NCI-H748 treated with DMSO at 0.1 percent for 48 hours (cell line): ENCODE measurements at regions not wholly inside any gene's neighbourhood (a gene's known extent, or its start where the extent isn't known, plus 50 kb on each side); places are given as distances from the start of the nearest gene placed in this dataset.
A peak's percentile ranks its signal among the peaks of the same experiment; 100 is the strongest.

ENCODE experiments used
- DNase-seq: peaks from one replicate; lab custom pipeline; 2025; lab: John Stamatoyannopoulos, UW

DNA sequence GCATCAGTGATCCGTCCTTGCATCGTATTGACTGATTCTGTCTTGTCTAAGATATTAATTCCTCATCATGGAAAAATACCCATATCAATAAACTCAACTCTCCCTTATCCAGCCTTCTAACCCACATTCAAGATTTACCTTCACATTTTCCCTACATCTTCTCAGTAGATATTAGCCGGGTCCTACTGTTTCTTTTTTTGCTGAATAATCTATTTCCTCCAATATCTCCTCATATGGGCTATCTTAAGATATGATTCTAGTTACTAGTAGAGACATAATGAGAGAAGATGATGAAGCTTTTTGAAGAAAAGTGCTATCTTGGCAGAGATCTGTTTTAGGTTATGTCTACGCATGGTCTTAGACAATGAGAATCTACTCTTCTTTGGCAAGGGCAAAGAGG, 785.8 kb downstream of the BRINP1 start:
- no peak for DNase-seq

DNA sequence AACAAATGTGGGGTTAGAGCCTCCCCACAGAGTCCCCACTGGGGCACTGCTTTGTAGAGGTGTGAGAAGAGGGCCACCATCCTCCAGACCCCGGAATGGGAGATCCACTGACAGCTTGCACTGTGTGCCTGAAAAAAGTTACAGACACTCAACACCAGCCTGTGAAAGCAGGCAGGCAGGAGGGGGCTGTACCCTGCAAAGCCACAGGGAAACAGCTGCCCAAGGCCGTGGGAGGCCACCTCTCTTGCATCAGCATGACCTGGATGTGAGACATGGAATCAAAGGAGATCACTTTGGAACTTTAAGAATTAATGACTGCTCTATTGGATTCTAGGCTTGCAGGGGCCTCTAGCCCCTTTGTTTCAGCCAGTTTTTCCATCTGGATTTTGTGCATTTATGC, 782.3 kb downstream of the BRINP1 start:
- no peak for DNase-seq

DNA sequence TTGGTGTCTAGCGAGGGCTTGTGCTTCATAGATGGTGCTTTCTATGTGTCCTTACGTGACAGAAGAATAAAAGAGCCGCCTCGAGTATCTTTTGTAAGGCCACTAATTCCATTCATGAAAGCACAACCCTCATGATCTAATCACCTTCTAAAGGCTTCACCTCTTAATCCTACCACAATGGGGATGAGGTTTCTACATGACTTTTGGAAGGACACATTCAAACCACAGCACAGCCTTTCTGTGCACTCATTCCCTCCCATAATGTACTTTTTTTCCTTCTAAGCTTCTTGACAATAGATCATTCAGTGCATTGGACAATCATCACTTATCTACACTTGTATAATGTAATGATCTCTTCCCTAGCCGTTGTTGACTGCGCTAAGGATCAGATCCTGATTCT, 774.8 kb downstream of the BRINP1 start:
- DNase-seq: no peak

DNA sequence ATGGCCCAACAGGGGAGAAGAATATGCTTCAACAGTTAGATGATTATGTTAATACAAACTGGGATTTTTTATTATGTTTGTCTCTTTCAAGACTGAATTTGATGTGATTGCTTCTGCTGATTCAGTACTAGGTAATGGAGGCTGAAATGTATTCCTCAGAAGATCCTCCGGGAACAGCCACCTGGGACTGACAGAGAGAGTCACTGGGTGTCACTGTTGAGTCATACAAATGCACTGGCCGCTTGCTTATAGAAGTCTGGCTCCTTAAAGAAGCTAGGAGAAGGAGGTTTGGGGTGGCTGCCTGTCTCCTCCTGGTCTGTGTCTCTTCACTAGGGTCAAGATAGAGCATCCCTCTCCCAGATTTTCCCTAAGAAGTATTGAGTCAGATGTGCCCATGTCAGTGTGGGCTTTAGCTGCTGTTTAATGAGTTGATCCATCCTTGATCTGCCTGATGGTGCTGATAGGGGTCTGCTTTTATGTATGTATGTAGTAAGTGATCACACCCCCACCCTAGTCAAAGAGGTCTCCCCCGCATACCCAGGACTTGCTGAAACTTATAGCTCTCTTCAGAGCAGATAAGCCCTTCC, 773.4 kb downstream of the BRINP1 start:
- DNase-seq: peak; percentile 92

DNA sequence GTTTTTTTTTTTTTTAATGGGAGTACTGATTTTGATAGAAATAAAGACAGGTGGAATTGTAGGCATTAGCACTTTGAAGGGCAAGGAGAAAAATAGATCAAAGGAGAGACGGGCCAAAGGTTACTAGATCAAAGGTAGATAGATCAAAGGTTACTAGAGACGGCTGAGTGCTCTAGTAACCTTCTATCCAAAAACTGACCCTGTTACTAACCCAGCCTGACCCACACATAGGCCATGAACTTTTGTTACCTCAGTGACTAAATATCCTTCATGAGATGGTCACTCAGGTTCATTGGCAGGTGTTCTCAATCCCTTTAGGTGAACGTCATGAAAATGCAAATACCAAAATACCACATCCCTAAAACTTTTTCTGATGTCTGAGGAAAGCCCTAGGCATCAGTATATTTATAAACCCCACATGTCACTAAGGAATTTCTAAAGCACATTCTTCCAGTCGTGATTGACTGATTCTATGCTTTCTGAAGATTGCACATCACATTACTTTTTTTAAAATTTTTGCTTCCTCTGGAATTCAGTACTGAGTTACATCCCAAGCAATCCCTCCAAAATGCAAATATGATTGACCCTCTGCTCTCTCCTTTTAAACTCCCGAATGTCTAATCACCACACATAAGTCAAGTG, 772.7 kb downstream of the BRINP1 start:
- DNase-seq: no peak

DNA sequence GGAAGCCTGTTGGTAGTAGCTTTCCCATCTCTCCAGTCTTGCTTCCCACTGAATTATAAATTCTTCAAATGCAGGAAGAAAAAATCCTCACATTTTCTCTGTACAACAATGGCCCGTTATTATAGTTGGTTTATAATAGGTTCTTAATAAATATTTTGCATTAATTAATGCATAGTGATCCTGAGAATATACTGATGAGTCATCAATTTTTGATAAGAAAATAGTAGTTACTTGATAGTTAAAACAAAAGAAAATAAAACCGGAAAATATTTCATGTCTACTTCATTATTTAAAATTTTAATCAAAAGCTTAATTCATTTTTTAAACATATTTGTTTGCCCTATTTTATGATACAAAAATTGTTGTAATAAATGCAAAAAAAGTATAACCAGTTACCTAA, 762.6 kb downstream of the BRINP1 start:
- no peak for DNase-seq

DNA sequence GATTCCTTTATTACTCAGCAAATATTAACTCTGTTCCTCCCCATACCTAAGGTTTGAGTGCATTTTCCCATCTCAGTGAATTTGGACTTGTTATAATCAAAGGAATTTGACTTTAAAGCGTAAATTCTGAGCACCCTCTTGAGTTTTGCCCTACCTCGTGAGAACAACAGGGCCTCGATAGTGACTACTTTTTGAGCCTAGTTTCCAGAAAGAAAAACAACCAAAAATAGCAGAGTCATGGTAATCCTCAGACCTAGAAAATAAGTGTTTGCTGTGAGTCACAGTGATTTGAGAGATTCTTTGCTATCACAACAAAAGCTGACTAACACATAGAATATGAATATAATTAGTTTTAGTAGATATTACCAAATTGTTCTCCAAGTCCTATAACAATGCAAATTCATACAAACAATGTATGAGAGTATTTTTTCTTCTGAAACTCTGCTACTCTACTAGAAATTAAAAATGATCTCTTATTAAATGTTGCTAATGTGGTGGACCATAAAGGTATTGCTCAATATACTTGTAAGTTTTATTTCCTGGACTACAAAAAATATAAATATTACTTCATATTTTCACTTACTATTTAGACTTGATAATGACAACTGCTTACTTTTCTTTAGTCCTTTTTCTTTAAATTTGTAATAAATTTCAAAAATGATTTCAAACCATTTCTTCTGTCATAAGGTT, 759.7 kb downstream of the BRINP1 start:
- no peak for DNase-seq

DNA sequence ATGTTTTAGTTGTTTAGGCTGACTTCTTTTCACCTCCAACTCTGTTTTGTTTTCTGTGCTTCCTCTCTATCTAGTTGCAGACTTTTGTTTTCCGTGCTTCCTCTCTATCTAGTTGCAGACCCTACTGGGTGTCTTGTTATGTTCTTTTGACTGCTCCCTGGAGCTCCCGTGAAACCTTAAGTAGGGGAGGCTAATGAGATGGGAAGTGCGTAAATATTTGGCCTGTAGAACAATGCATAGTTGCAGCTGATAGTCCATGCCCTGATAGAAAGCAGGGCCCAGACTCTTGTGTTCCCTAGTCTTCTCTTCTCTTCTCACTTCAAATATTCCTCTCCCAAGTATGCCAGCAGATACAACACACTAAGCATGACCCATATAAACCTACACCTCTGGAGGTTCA, 757.0 kb downstream of the BRINP1 start:
- DNase-seq: no peak

DNA sequence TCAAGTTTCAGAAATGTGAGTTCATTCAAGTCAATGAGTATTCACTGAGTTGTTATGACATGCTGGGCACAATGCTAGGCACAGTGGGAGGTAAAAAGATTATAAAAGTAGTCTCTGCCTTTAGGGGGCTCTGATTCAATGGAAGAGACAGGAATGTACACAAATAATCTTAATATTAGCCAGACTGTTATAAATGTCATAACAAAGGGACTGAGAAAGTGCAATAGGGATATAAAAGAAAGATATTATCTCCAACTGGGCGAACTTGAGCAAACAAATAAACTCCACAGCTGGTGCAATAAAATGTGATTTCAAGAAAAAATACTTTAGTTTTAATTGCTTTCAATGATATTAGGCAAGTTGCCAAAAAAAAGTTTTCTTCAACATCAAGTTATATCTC, 755.2 kb downstream of the BRINP1 start:
- no peak for DNase-seq

DNA sequence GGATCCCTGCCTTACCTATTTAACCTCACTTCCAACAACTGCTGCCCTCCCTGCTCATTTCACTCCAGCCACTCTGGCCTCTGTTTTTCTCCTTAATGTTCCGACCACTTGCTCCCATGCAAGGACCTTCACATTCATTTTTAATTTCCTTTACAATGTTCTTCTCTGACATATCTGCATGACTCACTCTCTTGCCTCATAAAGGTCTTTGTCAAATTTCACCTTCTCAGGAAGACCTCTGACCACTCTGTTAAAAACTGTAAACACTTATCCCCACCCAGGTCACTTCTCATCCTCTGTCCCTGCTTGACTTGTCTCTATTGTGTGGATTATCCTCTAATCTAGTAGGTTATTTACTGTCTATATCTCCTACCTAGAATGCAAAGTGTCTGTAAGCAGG, 751.2 kb downstream of the BRINP1 start:
- DNase-seq: no peak

DNA sequence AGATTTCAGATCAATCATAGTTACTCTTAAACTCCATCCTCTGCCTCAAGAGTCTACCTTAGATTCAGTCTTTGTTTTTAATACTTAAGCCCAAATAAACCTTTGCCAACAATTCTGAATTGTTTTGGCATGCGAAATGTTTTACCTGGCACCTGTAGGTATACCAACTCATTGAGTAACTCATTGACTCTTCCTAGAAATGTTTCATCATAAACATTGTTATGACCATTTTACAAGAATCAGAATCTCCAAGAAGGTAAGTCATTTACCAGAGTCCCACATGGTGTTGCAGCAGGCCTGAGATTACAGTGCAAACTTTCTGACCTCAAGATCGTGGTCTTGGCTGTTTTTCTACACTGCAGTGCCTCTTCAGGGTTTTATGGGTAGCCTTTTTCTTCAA, 750.4 kb downstream of the BRINP1 start:
- no peak for DNase-seq

DNA sequence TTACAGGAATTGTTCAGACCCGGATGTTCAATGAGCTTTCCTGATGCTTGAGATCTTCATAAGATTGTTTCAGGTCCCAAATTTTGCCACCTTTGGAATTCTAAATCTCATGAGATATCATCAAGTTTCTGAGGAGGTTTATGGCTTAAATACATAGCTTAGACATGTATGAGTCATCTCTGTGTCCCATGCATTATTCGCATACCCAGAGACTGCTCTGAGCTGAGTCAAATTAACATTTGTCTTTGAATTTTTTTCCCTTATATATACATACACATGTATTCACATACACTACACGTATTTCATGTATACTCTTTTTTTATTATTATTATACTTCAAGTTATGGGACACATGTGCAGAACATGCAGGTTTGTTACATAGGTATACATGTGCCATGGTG, 744.6 kb downstream of the BRINP1 start:
- DNase-seq: no peak

DNA sequence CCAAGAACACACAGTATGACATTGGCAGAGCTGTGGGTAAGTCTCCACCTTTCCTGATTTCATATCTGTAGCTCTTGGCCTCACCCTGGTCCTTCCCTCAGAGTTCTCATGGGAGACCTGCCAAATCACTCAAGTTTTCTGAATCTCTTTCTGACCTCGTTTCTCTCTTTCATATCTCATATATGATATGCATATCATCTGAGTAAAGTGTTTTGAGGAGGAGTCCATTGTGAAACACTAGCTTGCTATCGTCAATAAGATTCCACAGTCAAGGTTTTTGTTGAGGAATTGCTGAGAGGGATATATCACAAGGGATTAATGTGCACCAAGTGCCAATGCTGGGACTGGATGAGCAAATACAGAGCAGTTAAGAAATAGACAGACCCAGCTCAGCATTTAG, 739.2 kb downstream of the BRINP1 start:
- no peak for DNase-seq

DNA sequence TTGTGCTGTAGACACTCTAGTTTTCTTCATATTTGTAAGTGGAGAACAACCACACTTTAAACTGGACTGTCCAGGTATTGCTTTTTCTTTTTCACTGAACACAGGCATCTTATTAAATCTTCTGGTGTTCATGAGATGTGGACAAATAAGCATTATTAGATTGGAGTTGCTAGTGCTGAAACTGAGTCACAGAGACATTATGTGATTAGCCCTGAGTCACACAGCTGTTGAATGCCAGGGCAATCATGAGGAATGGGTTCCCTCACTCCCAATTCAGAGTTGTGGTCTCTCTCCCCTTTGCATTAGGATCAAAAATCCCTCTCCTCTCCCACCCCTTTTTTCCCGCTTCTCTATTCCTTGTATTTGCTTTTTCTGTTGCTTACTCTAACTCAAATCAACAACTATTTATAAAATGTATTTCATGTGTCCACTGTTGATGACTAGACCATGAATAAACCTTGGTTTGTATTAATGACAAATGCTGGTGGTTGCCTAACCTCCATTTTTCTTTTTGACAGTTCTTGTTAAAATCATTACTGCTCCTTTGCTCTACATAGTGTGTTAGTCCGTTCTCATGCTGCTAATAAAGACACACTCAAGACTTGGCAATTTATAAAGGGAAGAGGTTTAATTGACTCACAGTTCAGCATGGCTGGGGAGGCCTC, 738.2 kb downstream of the BRINP1 start:
- DNase-seq: no peak

DNA sequence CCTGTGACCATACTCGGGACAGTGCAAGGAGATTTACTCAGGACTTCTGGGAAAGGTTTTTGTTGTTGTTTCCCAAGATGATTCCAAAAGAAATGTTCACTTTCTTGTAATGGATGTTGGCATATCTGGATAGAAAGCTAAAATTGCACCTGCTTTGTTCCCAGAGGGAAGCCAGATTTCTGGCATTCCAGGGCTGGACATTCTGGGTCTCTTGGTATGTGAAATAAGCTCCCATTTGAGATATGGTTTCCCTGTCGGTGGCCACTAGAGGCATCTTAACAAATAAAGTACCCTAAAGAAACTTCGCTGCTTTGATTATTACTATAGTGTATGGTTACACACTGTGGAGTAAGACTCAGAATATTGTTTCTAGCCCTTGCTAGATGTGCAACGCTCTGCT, 737.3 kb downstream of the BRINP1 start:
- no peak for DNase-seq

DNA sequence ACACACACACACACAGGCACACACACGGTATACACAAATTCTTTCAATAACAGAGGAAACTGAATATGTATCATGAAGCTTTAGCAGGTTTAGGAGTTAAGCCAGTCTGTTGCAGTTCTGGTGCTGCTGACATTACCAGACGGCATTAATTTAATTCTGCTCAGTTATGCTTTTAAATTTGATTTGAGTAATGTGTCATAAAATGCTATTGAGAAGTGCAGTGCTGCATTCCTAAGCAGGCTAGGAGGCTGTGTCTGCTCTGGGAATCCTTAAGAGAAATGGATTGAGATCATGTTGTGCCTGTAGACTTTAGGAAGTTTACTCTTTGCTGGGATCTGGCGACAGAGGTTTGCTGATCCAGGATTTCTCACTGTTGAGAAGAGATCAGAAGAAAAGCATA, 733.8 kb downstream of the BRINP1 start:
- DNase-seq: no peak

DNA sequence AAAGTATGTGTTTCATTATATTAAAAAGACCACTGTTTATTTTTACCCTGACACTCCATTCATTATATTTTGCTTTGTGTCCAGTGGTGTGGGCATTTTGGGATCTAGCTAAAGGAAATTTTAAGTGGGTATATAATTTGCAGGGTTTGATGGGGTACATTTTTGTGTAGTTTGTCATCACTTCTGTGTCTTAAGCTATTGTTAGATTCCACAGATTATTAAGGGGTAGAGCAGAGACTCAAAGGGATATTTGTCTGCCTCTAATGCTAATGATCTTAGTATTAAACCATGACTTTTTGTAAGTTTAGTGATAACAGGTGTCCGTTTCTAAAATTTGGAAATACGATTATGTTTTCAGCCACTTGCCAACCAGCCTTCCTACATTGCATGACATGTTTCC, 731.6 kb downstream of the BRINP1 start:
- no peak for DNase-seq

DNA sequence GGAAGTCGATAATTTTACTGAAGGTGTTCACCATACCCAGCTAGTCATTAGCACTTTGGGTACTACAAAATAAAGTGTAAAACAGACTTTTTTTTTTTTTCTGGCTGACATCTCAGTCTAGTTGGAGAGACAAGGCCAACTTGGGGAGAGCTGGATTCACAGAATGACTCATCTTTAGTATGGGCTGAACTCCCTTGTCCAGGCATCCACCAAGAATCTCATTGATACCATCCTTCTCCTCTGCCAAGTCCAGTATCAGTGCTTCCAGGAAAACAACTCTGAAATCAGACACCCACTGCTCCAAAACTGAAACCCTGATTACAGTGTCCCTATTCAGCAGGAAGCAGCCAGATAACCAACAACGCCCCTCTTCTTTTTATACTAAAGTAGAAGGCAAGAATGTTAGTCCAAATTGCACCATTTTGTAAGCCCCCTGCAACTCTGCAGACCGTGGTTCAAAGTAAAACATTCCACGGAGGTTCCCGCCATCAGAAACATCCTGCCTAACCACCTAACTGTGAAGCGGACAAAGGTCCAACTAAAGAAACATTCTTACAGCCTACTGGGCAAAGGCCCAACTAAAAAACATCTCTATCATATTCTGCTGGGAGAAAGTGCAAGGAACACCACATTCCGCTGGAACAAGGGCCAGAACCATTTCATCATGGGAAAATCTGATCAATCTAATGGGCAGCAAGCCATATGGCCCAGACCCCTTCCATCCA, 728.2 kb downstream of the BRINP1 start:
- DNase-seq: no peak

DNA sequence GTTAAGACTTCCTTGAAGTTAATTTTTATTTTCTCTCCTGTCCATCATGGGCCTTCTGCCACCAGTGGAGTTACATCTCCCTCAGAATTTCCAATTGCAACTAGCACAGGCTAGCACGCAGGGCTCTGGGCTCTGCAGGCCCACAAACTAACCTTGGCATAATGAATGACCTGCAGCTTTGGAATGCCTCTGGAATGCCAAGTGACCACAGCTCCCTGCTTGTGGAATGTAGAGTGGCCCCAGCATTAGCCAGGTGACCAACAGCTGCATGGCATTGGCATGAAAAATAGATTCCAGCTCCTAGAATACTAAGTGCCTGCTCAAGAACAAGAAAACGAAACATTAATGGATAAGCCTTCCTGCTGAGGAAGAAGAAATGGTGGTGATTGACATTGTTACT, 726.1 kb downstream of the BRINP1 start:
- DNase-seq: no peak

DNA sequence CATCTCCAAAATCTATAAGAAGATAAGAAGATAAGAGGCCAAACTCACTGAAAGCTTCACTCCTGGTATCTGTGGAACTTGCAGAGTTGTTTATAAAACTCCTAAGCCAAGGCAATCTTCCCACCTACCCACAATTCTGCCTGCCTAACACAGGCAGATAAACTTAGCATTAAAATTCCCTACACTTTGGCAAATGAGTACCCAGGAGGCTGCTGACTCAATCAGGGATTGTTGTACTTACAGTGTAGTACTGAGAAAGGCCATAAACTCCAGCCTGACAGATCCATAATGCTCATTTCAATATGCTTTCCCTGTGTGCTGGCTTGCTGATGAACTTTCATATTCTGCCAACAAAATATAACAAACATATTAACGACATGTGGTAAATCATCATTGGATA, 725.2 kb downstream of the BRINP1 start:
- DNase-seq: no peak

DNA sequence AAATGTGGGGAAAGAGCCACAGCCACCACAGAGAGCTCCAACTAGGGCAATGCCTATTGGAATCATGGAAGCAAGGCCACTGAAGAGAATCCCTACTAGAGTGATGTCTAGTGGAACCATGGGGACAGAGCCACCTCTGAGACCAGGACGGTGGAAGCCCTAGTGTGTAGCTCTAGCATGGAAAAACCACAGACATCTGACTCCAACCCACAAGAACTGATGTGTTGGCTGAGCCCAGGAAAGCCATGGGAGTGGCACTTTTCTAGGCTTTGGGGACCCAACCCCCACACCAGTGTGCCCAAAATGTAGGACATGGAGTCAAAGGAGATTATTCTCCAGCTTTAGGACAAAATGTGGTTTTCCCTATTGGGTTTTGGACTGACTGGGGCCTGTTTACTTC, 721.9 kb downstream of the BRINP1 start:
- no peak for DNase-seq

DNA sequence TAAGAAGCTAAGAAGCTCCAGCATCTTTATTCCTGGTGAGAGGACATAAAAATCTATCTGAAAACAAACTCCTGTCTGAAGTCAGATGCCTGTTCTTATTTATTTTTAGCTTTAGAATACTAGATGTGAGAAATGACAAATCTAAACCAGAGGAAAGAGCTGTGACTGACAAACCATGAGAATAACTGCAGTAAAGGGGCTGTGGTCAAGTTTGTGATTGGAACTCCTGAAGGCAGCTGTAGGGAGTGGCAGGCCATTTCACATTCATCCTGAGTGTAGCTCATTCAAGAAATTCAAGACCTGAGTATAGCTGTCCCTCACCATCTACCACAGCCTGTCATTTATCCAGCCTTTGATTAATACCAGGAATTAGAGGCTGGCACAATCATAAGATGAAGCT, 718.8 kb downstream of the BRINP1 start:
- no peak for DNase-seq

DNA sequence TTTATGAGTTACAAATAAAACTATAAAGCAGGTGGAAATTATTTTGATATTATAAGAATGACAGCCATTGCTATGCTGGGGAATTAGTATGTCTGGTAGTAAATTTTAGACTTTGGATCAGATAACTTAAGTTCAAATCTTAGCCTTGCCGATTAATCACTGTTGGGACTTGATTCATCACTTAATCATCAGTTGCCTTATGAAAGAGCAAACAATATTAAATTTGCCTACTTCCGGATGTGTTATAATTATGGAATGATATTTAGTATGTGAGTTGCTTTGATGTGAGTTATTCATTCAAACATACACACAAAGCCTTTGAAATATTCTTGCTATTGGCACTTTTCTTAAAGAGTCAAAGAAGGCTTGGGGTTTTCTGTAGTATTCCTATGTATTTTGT, 717.7 kb downstream of the BRINP1 start:
- DNase-seq: no peak
